ENCODE measurements at regions not wholly inside any gene's neighbourhood (a gene's known extent, or its start where the extent isn't known, plus 50 kb on each side); places are given as distances from the start of the nearest gene placed in this dataset.

- DNase-seq = no peak
- no peak overlapping the region for H3K27ac ChIP-seq (ENCODE audit: low read length)
- H4K20me1 ChIP-seq (ENCODE audit: insufficient read depth, low read length) = no peaks in the 10 kb centered on the region
- TF ChIP-seq EZH2 (IDR thresholded peaks at IDR 0.05; ENCODE audit: borderline replicate concordance, low read depth, low read length, severe bottlenecking) = no peak
- H3K9me3 ChIP-seq (ENCODE audit: insufficient read depth, low read length, severe bottlenecking) = no peaks in the 10 kb centered on the region
- no peaks in the 10 kb centered on the region for H3K79me2 ChIP-seq (ENCODE audit: insufficient read depth, low read length)
- H3K9ac ChIP-seq (ENCODE audit: low read depth, low read length) = no peak overlapping the region
- H2AFZ ChIP-seq (ENCODE audit: low read depth, low read length) = no peak overlapping the region
- no peak overlapping the region for H3K4me3 ChIP-seq (ENCODE audit: low read depth in 1 of 2, low read length in 2 of 2)
- no peaks in the 10 kb centered on the region for H3K36me3 ChIP-seq (ENCODE audit: insufficient read depth, low read length)
- ATAC-seq (ENCODE audit: insufficient read depth, low read depth) = no peak
- no peaks in the 10 kb centered on the region for H3K27me3 ChIP-seq (ENCODE audit: insufficient read depth, low read length, poor library complexity)
- H3K4me2 ChIP-seq (ENCODE audit: insufficient read depth, low read length) = no peak overlapping the region
- H3K4me1 ChIP-seq (ENCODE audit: insufficient read depth, low read length) = no peaks in the 10 kb centered on the region
Measured at GRCh38 chr11:92810423-92811064, 158.9 kb upstream of the MTNR1B start.

- H3K27me3 ChIP-seq (ENCODE audit: insufficient read depth, low read length, poor library complexity) = no peaks in the 10 kb centered on the region
- H3K27ac ChIP-seq (ENCODE audit: low read length) = no peak overlapping the region
- no peak for DNase-seq
- no peak for ATAC-seq (ENCODE audit: insufficient read depth, low read depth)
- no peak for TF ChIP-seq EZH2 (IDR thresholded peaks at IDR 0.05; ENCODE audit: borderline replicate concordance, low read depth, low read length, severe bottlenecking)
- TF ChIP-seq, protein P1, sequence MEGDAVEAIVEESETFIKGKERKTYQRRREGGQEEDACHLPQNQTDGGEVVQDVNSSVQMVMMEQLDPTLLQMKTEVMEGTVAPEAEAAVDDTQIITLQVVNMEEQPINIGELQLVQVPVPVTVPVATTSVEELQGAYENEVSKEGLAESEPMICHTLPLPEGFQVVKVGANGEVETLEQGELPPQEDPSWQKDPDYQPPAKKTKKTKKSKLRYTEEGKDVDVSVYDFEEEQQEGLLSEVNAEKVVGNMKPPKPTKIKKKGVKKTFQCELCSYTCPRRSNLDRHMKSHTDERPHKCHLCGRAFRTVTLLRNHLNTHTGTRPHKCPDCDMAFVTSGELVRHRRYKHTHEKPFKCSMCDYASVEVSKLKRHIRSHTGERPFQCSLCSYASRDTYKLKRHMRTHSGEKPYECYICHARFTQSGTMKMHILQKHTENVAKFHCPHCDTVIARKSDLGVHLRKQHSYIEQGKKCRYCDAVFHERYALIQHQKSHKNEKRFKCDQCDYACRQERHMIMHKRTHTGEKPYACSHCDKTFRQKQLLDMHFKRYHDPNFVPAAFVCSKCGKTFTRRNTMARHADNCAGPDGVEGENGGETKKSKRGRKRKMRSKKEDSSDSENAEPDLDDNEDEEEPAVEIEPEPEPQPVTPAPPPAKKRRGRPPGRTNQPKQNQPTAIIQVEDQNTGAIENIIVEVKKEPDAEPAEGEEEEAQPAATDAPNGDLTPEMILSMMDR (IDR thresholded peaks at IDR 0.05; ENCODE audit: borderline replicate concordance, extremely low read depth, low read length, poor library complexity, severe bottlenecking) = no peak
- no peaks in the 10 kb centered on the region for H4K20me1 ChIP-seq (ENCODE audit: insufficient read depth, low read length)
- H3K4me2 ChIP-seq (ENCODE audit: insufficient read depth, low read length) = no peak overlapping the region
- H3K9ac ChIP-seq (ENCODE audit: low read depth, low read length) = no peak overlapping the region
- no peaks in the 10 kb centered on the region for H3K79me2 ChIP-seq (ENCODE audit: insufficient read depth, low read length)
- H3K4me1 ChIP-seq (ENCODE audit: insufficient read depth, low read length) = no peaks in the 10 kb centered on the region
- H2AFZ ChIP-seq (ENCODE audit: low read depth, low read length) = no peak overlapping the region
- H3K36me3 ChIP-seq (ENCODE audit: insufficient read depth, low read length) = no peaks in the 10 kb centered on the region
- no peaks in the 10 kb centered on the region for H3K9me3 ChIP-seq (ENCODE audit: insufficient read depth, low read length, severe bottlenecking)
- H3K4me3 ChIP-seq (ENCODE audit: low read depth in 1 of 2, low read length in 2 of 2) = no peak overlapping the region
Measured at GRCh38 chr11:92811341-92811740, 158.1 kb upstream of the MTNR1B start.

- no peak overlapping the region for H3K4me3 ChIP-seq (ENCODE audit: low read depth in 1 of 2, low read length in 2 of 2)
- H3K36me3 ChIP-seq (ENCODE audit: insufficient read depth, low read length) = no peaks in the 10 kb centered on the region
- H3K27me3 ChIP-seq (ENCODE audit: insufficient read depth, low read length, poor library complexity) = no peaks in the 10 kb centered on the region
- no peaks in the 10 kb centered on the region for H3K9me3 ChIP-seq (ENCODE audit: insufficient read depth, low read length, severe bottlenecking)
- no peak overlapping the region for H3K27ac ChIP-seq (ENCODE audit: low read length)
- H4K20me1 ChIP-seq (ENCODE audit: insufficient read depth, low read length) = no peaks in the 10 kb centered on the region
- H3K9ac ChIP-seq (ENCODE audit: low read depth, low read length) = no peak overlapping the region
- no peak for ATAC-seq (ENCODE audit: insufficient read depth, low read depth)
- no peak for TF ChIP-seq EZH2 (IDR thresholded peaks at IDR 0.05; ENCODE audit: borderline replicate concordance, low read depth, low read length, severe bottlenecking)
- TF ChIP-seq, protein P1 (IDR thresholded peaks at IDR 0.05; ENCODE audit: borderline replicate concordance, extremely low read depth, low read length, poor library complexity, severe bottlenecking) = peak; percentile 16
- DNase-seq = no peak
- H3K4me1 ChIP-seq (ENCODE audit: insufficient read depth, low read length) = no peaks in the 10 kb centered on the region
- no peaks in the 10 kb centered on the region for H3K79me2 ChIP-seq (ENCODE audit: insufficient read depth, low read length)
- no peak overlapping the region for H3K4me2 ChIP-seq (ENCODE audit: insufficient read depth, low read length)
- H2AFZ ChIP-seq (ENCODE audit: low read depth, low read length) = no peak overlapping the region
Measured at GRCh38 chr11:92812841-92813240, 156.6 kb upstream of the MTNR1B start.

- H3K4me1 ChIP-seq (ENCODE audit: insufficient read depth, low read length) = no peaks in the 10 kb centered on the region
- TF ChIP-seq, protein P1 (IDR thresholded peaks at IDR 0.05; ENCODE audit: borderline replicate concordance, extremely low read depth, low read length, poor library complexity, severe bottlenecking) = no peak
- TF ChIP-seq EZH2 (IDR thresholded peaks at IDR 0.05; ENCODE audit: borderline replicate concordance, low read depth, low read length, severe bottlenecking) = no peak
- no peak overlapping the region for H3K27ac ChIP-seq (ENCODE audit: low read length)
- H3K79me2 ChIP-seq (ENCODE audit: insufficient read depth, low read length) = no peaks in the 10 kb centered on the region
- no peak for DNase-seq
- H4K20me1 ChIP-seq (ENCODE audit: insufficient read depth, low read length) = no peaks in the 10 kb centered on the region
- no peaks in the 10 kb centered on the region for H3K9me3 ChIP-seq (ENCODE audit: insufficient read depth, low read length, severe bottlenecking)
- no peak overlapping the region for H3K4me2 ChIP-seq (ENCODE audit: insufficient read depth, low read length)
- no peaks in the 10 kb centered on the region for H3K27me3 ChIP-seq (ENCODE audit: insufficient read depth, low read length, poor library complexity)
- no peak overlapping the region for H2AFZ ChIP-seq (ENCODE audit: low read depth, low read length)
- ATAC-seq (ENCODE audit: insufficient read depth, low read depth) = no peak
- no peak overlapping the region for H3K9ac ChIP-seq (ENCODE audit: low read depth, low read length)
- no peak overlapping the region for H3K4me3 ChIP-seq (ENCODE audit: low read depth in 1 of 2, low read length in 2 of 2)
- H3K36me3 ChIP-seq (ENCODE audit: insufficient read depth, low read length) = no peaks in the 10 kb centered on the region
Measured at GRCh38 chr11:92819830-92820229, 149.6 kb upstream of the MTNR1B start.
